T-cell (primary cell): ENCODE measurements at regions not wholly inside any gene's neighbourhood (a gene's known extent, or its start where the extent isn't known, plus 50 kb on each side); places are given as distances from the start of the nearest gene placed in this dataset.

Experiments
- ATAC-seq, 4 experiments: fragments of 200-7000 bp in 3 of 4; fragments of 150-1000 bp in 1 of 4; cut with Tn5 transposase; replicated peaks in 1 of 4; 1 replicate in 3 of 4; 2 replicates in 1 of 4; pipeline ENCODE4 v1.10.0; 2021; ENCODE audit warnings: moderate library complexity in 3 of 4, mild to moderate bottlenecking in 2 of 4, moderate number of reproducible peaks in 1 of 4
- CTCF ChIA-PET, 2 donors: fragments of 300-600 bp; sonication (Branson Sonifier 250); formaldehyde crosslinking; loops; one replicate each; lab custom pipeline; 2022; ENCODE audit warnings: antibody characterized with exemption in 2 of 2; lab: Charles Lee
- POLR2A ChIA-PET, 2 donors: fragments of 300-600 bp; sonication (Branson Sonifier 250); formaldehyde crosslinking; loops; one replicate each; lab custom pipeline; 2022; ENCODE audit warnings: antibody characterized with exemption in 2 of 2; lab: Charles Lee
- DNase-seq, 35 experiments: peaks; one replicate each; pipeline versions ENCODE4 v3.0.0 to v3.0.0-alpha.2; 2013 to 2023
- H3K27ac ChIP-seq: one replicate; pipeline ENCODE4 v1.5.1; 2013; ENCODE audit warnings: low read length
- H3K27me3 ChIP-seq, 2 experiments: replicated peaks in 1 of 2; 1 replicate in 1 of 2; 2 replicates in 1 of 2; pipeline versions ENCODE4 v1.6.1 to v1.7.0; 2013; ENCODE audit warnings: low read length in 1 of 2, mixed read lengths in 1 of 2; ENCODE audit not compliant: control insufficient read depth in 2 of 2, insufficient read depth in 2 of 2; ENCODE audit errors: extremely low read depth in 1 of 2
- H3K36me3 ChIP-seq, 2 donors: 1 replicate in 1 of 2; 2 replicates in 1 of 2; pipeline versions ENCODE4 v1.6.1 to v1.7.0; 2013; ENCODE audit warnings: low read length in 1 of 2; ENCODE audit not compliant: control insufficient read depth in 2 of 2, insufficient read depth in 1 of 2; ENCODE audit errors: extremely low read depth in 1 of 2
- H3K4me1 ChIP-seq, 2 experiments: 1 replicate in 1 of 2; 2 replicates in 1 of 2; pipeline versions ENCODE4 v1.6.1 to v1.7.0; 2013; ENCODE audit warnings: low read length in 2 of 2, mixed read lengths in 1 of 2; ENCODE audit not compliant: insufficient read depth in 2 of 2, control insufficient read depth in 1 of 2; ENCODE audit errors: extremely low read depth in 1 of 2
- H3K4me3 ChIP-seq, 2 donors: 1 replicate in 1 of 2; 2 replicates in 1 of 2; pipeline versions ENCODE4 v1.5.1 to v1.7.0; 2013; ENCODE audit warnings: mild to moderate bottlenecking in 2 of 2, low read length in 1 of 2, moderate library complexity in 1 of 2; ENCODE audit not compliant: control insufficient read depth in 1 of 2; ENCODE audit errors: extremely low read depth in 1 of 2
- H3K9me3 ChIP-seq: 2 replicates; pipeline ENCODE4 v1.7.0; 2013
- H3K27ac Mint-ChIP-seq, 2 donors: one replicate each; pipeline ENCODE4 v1.8.0; 2020 to 2021; ENCODE audit warnings: mild to moderate bottlenecking in 2 of 2, mixed read lengths in 2 of 2
- H3K27me3 Mint-ChIP-seq, 2 donors: one replicate each; pipeline ENCODE4 v1.8.0; 2021 to 2022; ENCODE audit warnings: mixed read lengths in 2 of 2
- H3K36me3 Mint-ChIP-seq: one replicate; pipeline ENCODE4 v1.8.0; 2021; ENCODE audit warnings: mixed read lengths
- H3K4me1 Mint-ChIP-seq, 3 donors: one replicate each; pipeline ENCODE4 v1.8.0; 2020 to 2022; ENCODE audit warnings: mixed read lengths in 3 of 3, mild to moderate bottlenecking in 1 of 3
- H3K4me3 Mint-ChIP-seq, 3 donors: one replicate each; pipeline ENCODE4 v1.8.0; 2020 to 2022; ENCODE audit warnings: mild to moderate bottlenecking in 3 of 3, mixed read lengths in 3 of 3, moderate library complexity in 3 of 3
- H3K9me3 Mint-ChIP-seq, 3 donors: one replicate each; pipeline ENCODE4 v1.8.0; 2020 to 2022; ENCODE audit warnings: mixed read lengths in 3 of 3
- WGBS: methylation state at CpG from one replicate; pipeline ENCODE4 v1.1.5; 2013; ENCODE audit warnings: missing lambda C conversion rate; ENCODE audit not compliant: insufficient coverage; 5-methylcytosine and 5-hydroxymethylcytosine counted together

- no peak for ATAC-seq
- CTCF ChIA-PET: no interaction called here
- peaks cover 0 to 14% of the 10 kb centered on the region in 2 donors for H3K27me3 Mint-ChIP-seq
Measured at GRCh38 chrX:40433160-40433559, 147.6 kb upstream of the ATP6AP2 start.

GRCh38 chrX:40424259-40424658 is 156.5 kb upstream of the ATP6AP2 start:
- no peak overlapping the region for H3K4me3 ChIP-seq
- no peaks in the 10 kb centered on the region for H3K27me3 ChIP-seq
- peaks cover under 1 to 1% of the 10 kb centered on the region in 2 experiments for H3K4me1 ChIP-seq
- Mint-ChIP-seq H3K4me1 (peaks cover 0 to 2% (median 2%) of the 10 kb centered on the region in 3 donors), H3K27ac (no peak overlapping the region), H3K27me3 (peaks cover 0 to 34% of the 10 kb centered on the region in 2 donors), H3K9me3 (peaks cover 0 to 15% (median 2%) of the 10 kb centered on the region in 3 donors), H3K36me3 (no peaks in the 10 kb centered on the region), H3K4me3 (no peak overlapping the region)
- ATAC-seq: no peak
- no CpG with 5 or more reads among the region's 3 CpGs for WGBS
- no peaks in the 10 kb centered on the region for H3K9me3 ChIP-seq
- no peaks in the 10 kb centered on the region for H3K36me3 ChIP-seq
- H3K27ac ChIP-seq: no peak overlapping the region
- DNase-seq: no peak
- CTCF ChIA-PET: no interaction called here
- POLR2A ChIA-PET: no interaction called here

More at GRCh38 chrX:40433160-40433559, 147.6 kb upstream of the ATP6AP2 start:
- Histone ChIP-seq H3K9me3 (no peaks in the 10 kb centered on the region), H3K4me1 (no peaks in the 10 kb centered on the region), H3K4me3 (no peak overlapping the region), H3K36me3 (no peaks in the 10 kb centered on the region), H3K27me3 (no peaks in the 10 kb centered on the region), H3K27ac (no peak overlapping the region)
- no peak overlapping the region for H3K4me3 Mint-ChIP-seq
- POLR2A ChIA-PET: no interaction called here
- H3K36me3 Mint-ChIP-seq: no peaks in the 10 kb centered on the region
- DNase-seq: no peak
- WGBS: no CpG with 5 or more reads among the region's 2 CpGs
- peaks cover 0 to 5% (median 0%) of the 10 kb centered on the region in 3 donors for H3K9me3 Mint-ChIP-seq
- no peaks in the 10 kb centered on the region for H3K4me1 Mint-ChIP-seq
- no peak overlapping the region for H3K27ac Mint-ChIP-seq

GRCh38 chrX:40423299-40423698 is 157.5 kb upstream of the ATP6AP2 start:
- Histone ChIP-seq H3K36me3 (no peaks in the 10 kb centered on the region), H3K4me3 (no peak overlapping the region), H3K27me3 (no peaks in the 10 kb centered on the region), H3K9me3 (no peaks in the 10 kb centered on the region), H3K4me1 (peaks cover 6 to 10% of the 10 kb centered on the region in 2 experiments), H3K27ac (no peak overlapping the region)
- H3K4me3 Mint-ChIP-seq: no peak overlapping the region
- peaks cover 0 to 12% (median 9%) of the 10 kb centered on the region in 3 donors for H3K4me1 Mint-ChIP-seq
- peaks cover 0 to 15% (median 2%) of the 10 kb centered on the region in 3 donors for H3K9me3 Mint-ChIP-seq
- no peak overlapping the region for H3K27ac Mint-ChIP-seq
- ATAC-seq: no peak
- CTCF ChIA-PET: no interaction called here
- WGBS: no CpG with 5 or more reads among the region's 3 CpGs
- POLR2A ChIA-PET: no interaction called here
- no peak for DNase-seq
- peaks cover 0 to 34% of the 10 kb centered on the region in 2 donors for H3K27me3 Mint-ChIP-seq
- no peaks in the 10 kb centered on the region for H3K36me3 Mint-ChIP-seq

GRCh38 chrX:40422021-40422420 is 158.7 kb upstream of the ATP6AP2 start:
- Histone ChIP-seq H3K4me1 (peaks cover 6 to 10% of the 10 kb centered on the region in 2 experiments), H3K27ac (no peak overlapping the region), H3K27me3 (no peaks in the 10 kb centered on the region), H3K36me3 (no peaks in the 10 kb centered on the region), H3K9me3 (no peaks in the 10 kb centered on the region), H3K4me3 (no peak overlapping the region)
- peaks cover 0 to 15% (median 2%) of the 10 kb centered on the region in 3 donors for H3K9me3 Mint-ChIP-seq
- H3K36me3 Mint-ChIP-seq: no peaks in the 10 kb centered on the region
- peaks cover 7 to 15% (median 9%) of the 10 kb centered on the region in 3 donors for H3K4me1 Mint-ChIP-seq
- ChIA-PET POLR2A (no interaction called here), CTCF (no interaction called here)
- H3K4me3 Mint-ChIP-seq: no peak overlapping the region
- peaks cover 0 to 37% of the 10 kb centered on the region in 2 donors for H3K27me3 Mint-ChIP-seq
- DNase-seq: no peak
- no peak for ATAC-seq
- no peak overlapping the region for H3K27ac Mint-ChIP-seq
- WGBS: no CpG with 5 or more reads among the region's 2 CpGs

- CTCF ChIA-PET: no interaction called here
- POLR2A ChIA-PET: no interaction called here
- H3K4me3 ChIP-seq: no peak overlapping the region
- Mint-ChIP-seq H3K27me3 (peaks cover 0 to 31% of the 10 kb centered on the region in 2 donors), H3K4me3 (no peak overlapping the region), H3K4me1 (peaks cover 7 to 15% (median 9%) of the 10 kb centered on the region in 3 donors), H3K9me3 (peaks cover 0 to 15% (median 2%) of the 10 kb centered on the region in 3 donors), H3K27ac (no peak overlapping the region), H3K36me3 (no peaks in the 10 kb centered on the region)
- no peak overlapping the region for H3K27ac ChIP-seq
- no CpG with 5 or more reads among the region's 9 CpGs for WGBS
- no peak for DNase-seq
- no peaks in the 10 kb centered on the region for H3K27me3 ChIP-seq
- H3K9me3 ChIP-seq: no peaks in the 10 kb centered on the region
- H3K36me3 ChIP-seq: no peaks in the 10 kb centered on the region
- H3K4me1 ChIP-seq: peaks cover 6 to 10% of the 10 kb centered on the region in 2 experiments
- no peak for ATAC-seq
Measured at GRCh38 chrX:40420899-40421729, 159.7 kb upstream of the ATP6AP2 start.

- Histone ChIP-seq H3K4me3 (no peak overlapping the region), H3K27ac (no peak overlapping the region), H3K4me1 (peaks cover 6 to 10% of the 10 kb centered on the region in 2 experiments), H3K9me3 (no peaks in the 10 kb centered on the region), H3K36me3 (no peaks in the 10 kb centered on the region), H3K27me3 (no peaks in the 10 kb centered on the region)
- H3K27me3 Mint-ChIP-seq: peaks cover 0 to 18% of the 10 kb centered on the region in 2 donors
- peaks cover 0 to 7% (median 0%) of the 10 kb centered on the region in 3 donors for H3K9me3 Mint-ChIP-seq
- H3K36me3 Mint-ChIP-seq: no peaks in the 10 kb centered on the region
- ChIA-PET CTCF (no interaction called here), POLR2A (interaction anchor here in 1 of 2 donors (0.5 kb wide), 1 partner anchor 12 kb away, joined by 3 read pairs; no protein-coding TSS in a partner anchor)
- DNase-seq (peak in 11 of 35 experiments; percentile 0 to 29 (median 4)), ATAC-seq (peak in 2 of 4 experiments; percentile 56 to 69)
- H3K27ac Mint-ChIP-seq: no peak overlapping the region
- no peak overlapping the region for H3K4me3 Mint-ChIP-seq
- peaks cover 7 to 15% (median 9%) of the 10 kb centered on the region in 3 donors for H3K4me1 Mint-ChIP-seq
- WGBS: no CpG with 5 or more reads among the region's 3 CpGs
Measured at GRCh38 chrX:40418813-40419195, 162.0 kb upstream of the ATP6AP2 start.
